Stimulated activated CD8-positive, alpha-beta memory T cell treated with anti-CD3 and anti-CD28 coated beads, Interleukin-15, amount 100 ng/mL, for 48 hours (primary cell): ENCODE measurements at regions not wholly inside any gene's neighbourhood (a gene's known extent, or its start where the extent isn't known, plus 50 kb on each side); places are given as distances from the start of the nearest gene placed in this dataset.
"Not testable (repeated sequence)": the region's sequence is repeated elsewhere in the genome, so short reads cannot be mapped to it uniquely, and the experiment has no call there.

Source experiments
- DNase-seq, 2 donors: peaks; one replicate each; pipeline ENCODE4 v3.0.0-alpha.2; 2020; ENCODE audit warnings: low read depth in 2 of 2

DNA sequence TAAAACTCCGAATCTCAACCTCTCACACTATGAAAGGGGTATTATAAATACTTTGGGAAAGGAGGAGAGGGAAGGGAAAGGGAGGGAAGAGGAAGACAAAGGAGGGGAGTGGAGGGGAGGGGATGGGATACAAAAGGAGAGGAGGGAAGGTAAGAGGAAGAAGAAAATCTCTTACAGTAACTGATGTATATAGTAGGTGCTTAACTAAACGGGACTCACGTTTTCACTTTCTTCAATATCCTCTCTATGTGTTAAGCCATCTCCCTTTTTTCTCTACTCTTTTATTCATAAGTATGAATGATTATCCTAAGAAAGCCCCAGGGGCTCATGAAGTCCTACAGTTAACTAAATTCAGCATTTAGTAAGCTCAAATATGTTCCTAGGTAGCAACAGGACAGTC, 729.6 kb upstream of the NR2F2 start:
- DNase-seq = no peak

DNA sequence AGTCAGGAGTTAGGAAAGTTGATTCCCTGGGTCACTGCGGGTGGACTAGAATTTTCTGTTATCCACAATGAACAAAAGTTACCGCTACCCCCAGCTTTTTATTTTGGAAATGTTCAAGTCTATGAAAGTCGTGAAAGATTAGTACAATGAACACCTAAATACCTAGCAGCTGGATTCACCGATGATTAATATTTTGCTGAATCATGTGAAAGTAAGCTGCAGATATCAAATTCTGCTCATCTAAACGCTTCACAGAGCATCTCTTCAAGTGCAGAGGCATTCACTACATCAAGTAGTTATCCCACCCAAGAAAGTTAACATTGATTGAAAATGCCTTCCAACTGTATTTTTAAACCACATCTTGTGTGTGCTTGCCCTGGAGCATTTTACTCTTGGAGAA, 729.0 kb upstream of the NR2F2 start:
- DNase-seq = no peak

GRCh38 chr15:95603802-95604201, 726.7 kb upstream of the NR2F2 start:
- DNase-seq = no peak

DNA sequence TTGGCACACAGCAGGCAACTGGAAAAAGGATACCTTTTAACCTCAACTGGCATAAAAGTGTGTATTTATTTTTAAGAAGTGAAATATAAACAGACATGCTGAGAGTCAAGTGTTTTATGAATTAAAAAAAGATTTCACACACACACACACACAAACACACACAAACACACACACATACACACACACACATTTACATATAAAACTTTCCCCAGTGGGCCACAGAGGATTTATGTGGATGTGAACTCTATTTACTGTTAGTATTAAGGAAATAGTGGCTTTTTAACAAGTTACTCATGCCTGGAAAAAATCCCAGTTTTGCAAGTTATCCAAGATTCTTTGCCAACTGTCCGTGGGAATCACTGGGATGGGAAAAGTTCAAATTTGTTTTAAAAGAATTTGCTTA, 725.9 kb upstream of the NR2F2 start:
- DNase-seq = no peak

DNA sequence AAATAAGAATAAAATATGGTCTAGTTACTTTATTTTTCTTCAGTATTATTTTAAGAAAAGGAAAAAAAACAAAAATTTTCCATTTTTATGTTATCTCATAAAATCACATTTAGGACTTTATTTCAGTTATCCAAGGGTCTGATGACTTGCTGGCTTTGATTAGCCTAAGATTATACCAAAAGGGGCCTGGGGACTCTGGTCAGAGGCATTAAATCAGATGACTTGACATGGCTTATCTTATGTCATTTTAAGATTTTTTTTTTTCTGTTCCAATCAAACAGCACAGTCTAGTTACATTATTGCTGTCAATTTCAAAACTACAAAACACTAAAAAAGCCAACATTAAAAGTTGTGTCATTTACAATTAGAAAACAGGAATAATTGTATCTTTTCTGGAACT, 725.4 kb upstream of the NR2F2 start:
- no peak for DNase-seq

DNA sequence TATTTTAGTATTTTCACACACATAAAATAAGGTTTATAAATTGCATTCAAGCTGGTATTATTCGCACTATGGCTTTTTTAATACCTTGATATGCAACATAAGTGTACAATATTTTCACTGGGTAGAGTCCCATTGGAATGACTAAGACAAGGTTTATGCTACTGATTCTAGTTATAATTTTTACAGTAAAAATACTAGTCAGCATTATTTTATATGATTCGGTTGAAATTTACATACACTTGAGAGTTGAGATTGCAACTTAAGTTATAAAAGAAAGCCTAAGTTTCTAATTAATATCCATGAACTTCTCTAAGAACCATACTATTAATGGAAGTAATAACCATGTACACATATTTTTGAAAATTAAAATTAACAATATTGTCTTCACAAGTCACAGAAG, 723.9 kb upstream of the NR2F2 start:
- no peak for DNase-seq

DNA sequence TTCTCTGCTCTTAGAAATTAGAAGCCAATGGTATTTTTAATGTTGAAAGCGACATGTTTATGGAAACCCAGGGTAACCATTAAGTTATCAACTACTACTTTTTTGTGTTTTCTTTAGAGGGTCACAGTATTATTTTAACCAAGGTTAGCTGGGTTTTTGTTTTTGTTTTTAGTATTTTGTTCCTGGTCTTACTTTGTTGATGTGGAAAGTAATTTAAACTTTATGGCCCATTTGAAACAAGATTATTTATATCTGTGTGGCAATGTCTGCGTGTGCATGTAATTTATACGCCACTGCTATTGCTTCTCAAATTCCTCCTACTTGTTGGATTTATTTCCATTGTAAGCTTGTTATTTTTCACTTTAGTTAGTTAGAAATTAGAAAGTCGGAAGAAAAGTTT, 722.1 kb upstream of the NR2F2 start:
- DNase-seq = no peak

DNA sequence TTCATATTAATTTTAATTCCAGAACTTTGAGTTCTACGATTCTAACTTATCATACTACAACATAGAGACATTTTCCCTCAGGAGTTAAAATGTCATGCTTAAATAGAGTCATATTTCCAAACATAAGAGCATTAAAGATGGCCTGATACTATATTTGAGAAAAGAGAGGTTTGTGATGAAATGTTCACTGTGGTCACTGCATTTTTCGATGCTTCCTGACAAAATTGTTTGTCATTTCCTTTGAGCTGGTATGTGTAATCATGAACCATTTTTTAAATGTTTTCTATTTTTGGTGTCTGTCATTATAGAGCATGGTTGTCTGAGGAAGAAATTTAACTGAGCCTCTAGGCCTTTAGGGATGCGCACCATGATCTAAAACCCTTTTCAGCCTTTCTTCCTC, 721.4 kb upstream of the NR2F2 start:
- no peak for DNase-seq

DNA sequence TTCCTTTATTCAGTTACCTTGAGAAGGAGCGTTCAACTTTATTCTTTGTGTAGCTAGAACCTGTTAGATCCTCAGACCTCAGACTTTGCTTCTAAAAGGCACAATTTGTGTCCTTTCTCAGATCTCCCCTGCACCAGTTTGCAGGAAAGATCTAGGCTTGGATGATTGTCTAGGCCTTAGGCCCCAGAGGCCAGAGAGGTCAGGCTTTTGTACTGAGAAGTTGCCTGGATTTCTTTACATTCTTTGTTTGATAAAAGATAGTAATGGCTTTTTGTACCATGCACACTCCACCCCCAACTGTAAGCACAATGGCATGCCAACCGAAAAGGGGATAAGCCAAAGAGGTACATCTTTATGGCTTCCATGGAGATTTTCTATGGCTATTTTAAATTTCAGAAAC, 719.6 kb upstream of the NR2F2 start:
- DNase-seq = no peak

DNA sequence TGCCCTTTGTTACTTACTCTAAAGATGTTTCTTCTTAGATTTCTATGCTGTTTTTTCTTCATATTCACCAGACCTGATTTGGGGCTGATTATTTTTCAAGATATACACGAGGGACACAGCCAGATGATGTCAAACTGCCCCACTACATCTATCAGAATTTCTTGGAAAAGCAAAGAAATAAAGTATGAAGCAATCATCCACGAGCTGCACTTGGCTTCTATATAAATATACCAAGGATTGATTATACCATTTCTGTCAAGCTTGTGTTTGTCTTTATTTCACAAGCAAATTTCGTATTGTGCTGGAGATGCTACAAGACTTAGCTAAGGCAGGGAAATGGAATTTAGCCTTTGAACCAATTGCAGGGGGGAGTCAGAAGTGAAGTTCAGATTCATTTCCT, 715.1 kb upstream of the NR2F2 start:
- no peak for DNase-seq

- DNase-seq = no peak
Measured at GRCh38 chr15:95616306-95616705, 714.2 kb upstream of the NR2F2 start.

DNA sequence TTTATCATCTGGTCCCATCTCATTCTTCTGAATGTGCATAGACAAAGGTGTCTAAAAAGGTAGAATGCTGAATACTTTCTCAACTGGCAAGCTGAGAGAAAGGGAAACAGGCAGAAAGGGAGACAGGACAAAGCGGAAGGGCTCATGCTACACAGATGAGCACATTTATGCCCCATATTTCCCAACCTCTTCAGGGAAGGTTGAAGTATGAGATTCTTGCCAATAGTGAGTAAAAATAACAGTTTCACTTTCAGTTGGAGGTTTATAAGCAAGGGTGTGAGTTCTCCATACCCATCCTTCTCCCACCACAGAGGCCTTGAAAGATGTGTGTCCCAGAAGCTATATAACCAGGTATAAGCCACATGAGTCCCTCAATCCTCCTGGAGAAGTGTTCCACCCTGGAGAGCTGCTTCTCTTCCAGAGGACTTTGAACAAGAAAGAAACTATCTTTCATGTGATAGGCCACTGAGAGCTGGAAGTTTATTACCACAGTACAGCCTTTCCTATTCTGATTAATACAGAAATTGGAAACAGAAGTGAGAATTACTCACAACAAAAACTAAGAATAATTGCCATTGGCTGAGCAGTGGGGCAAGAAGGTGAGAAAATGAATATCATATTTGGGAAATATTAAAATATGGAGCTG, 709.4 kb upstream of the NR2F2 start:
- no peak for DNase-seq

GRCh38 chr15:95622843-95623242, 707.7 kb upstream of the NR2F2 start:
- DNase-seq = no peak

DNA sequence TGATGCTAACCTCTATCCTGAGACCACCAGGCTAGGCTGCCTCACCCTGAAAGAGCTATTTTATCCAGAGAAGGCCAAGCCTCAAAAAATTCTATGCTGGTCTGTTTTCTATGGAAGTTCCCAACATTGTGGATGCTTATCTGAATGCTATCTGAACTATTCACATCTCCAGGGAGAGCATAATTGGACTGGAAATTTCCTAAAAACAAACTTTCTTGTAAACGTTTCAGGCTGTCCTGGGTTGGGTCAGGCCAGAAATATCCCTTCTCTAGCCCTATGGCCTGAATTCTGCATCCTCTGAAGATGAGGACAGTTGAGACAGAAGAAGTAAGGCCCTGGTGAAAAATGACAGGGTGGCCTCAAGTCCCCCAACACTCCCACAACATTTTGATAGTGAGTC, 706.4 kb upstream of the NR2F2 start:
- no peak for DNase-seq

DNA sequence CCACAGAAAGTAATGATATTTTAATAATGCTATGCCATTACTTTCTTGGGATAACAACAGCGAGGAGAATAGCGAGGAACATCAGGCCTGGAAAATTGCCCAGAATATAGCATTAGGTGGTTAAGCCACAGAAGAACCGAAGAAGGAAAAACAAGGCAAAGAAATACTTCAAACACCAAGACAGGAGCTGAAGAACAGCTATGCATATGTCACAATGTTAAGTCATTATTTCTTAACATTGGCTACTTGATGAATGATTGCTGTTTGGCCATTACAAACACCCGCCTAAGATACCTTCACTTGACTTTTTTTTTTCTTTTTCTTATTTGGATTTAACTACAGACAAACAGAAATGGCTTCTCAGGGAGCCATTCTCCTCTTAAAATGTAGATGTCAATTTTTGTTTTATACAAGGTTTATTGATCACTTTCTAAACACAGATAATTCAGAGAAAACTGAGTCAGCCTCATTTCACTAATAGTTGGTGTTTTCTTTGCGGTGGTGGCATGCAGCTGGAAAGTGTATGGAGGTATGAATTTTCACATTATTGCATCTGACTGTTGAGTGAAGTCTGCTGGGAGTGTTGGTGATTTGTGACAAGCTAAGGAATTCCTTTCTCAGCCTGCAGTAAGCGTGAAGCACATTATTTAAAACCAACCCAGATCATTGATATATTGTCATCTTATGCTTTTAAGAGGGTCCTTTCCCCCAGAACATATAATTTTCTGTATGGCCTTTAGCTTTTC, 705.7 kb upstream of the NR2F2 start:
- DNase-seq = no peak

DNA sequence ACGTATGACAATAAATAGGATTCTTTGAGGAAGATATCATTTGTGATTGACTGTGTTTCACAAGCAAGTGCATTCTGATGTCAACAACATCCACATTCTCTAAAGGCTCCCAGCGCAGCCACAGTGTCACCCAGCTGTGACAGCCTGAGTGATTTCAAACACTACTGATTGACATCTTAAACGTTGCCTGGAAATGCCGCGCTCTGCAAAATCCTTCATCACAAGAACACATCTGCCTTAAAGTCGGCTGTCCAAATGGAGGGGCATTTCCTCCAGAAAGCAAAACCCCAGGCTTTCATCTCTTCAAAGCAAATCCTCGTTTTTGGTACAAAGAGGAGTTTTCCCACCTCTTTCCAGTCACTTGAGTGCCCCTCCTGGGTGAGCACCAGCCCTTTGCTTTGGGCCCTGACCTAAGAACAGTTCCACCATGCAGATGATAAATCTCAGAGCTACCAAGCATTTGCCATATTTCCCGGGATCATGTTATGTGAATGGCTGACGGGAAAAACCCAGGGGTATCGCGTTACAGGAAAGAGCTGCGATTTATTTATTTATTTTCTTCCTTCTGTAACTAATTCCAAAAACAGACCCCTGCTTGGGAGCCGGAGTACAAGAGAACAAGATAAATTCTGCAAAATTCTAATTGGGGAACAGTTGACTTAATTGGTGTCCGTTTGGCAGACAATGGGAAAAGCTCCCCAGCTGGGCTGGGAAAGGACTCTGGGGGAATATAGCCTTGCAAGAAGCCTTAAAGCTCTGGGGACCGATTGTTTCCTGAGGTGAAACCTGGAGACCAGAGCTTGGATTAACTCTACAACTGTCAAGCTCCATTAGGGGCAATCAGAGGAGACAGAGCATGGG, 703.8 kb upstream of the NR2F2 start:
- DNase-seq = no peak

- DNase-seq = no peak
Measured at GRCh38 chr15:95629503-95630168, 700.9 kb upstream of the NR2F2 start.

DNA sequence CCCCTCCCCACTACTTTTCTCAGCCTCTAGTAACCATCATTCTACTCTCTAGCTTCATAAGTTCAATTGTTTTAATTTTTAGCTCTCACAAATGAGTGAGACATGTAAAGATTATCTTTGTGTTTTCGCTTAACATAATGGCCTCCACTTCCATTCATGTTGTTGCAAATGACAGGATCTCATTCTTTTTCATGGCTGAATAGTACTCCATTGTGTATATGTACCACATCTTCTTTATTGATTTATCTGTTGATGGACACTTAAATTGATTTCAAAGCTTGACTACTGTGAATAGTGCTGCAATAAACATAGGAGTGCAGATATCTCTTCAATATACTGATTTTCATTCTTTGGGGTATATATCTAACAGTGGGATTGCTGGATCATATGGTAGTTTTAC, 699.8 kb upstream of the NR2F2 start:
- DNase-seq = no peak

GRCh38 chr15:95635666-95636065, 694.8 kb upstream of the NR2F2 start:
- DNase-seq = no peak

DNA sequence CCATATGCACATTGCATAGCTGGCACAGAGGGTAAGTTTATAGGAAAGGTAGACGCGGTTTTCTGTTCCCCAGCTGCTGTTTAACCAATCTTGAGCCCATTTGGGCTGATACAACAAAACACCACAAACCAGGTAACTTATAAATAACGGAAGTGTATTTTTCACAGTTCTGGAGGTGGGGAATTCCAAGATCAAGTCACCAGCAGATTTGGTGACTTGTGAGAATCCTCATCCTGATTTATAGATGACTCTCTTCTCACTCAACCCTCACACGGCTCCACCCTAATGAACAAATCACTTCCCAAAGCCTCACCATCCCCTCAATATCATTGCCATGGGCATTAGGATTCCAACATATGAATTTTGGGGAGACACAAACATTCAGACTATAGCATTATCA, 694.4 kb upstream of the NR2F2 start:
- DNase-seq = no peak

- DNase-seq = not testable (repeated sequence)
Measured at GRCh38 chr15:95637234-95637633, 693.3 kb upstream of the NR2F2 start.

- no peak for DNase-seq
Measured at GRCh38 chr15:95639208-95639607, 691.3 kb upstream of the NR2F2 start.
